ENCODE measurements at regions not wholly inside any gene's neighbourhood (a gene's known extent, or its start where the extent isn't known, plus 50 kb on each side); places are given as distances from the start of the nearest gene placed in this dataset.

DNA sequence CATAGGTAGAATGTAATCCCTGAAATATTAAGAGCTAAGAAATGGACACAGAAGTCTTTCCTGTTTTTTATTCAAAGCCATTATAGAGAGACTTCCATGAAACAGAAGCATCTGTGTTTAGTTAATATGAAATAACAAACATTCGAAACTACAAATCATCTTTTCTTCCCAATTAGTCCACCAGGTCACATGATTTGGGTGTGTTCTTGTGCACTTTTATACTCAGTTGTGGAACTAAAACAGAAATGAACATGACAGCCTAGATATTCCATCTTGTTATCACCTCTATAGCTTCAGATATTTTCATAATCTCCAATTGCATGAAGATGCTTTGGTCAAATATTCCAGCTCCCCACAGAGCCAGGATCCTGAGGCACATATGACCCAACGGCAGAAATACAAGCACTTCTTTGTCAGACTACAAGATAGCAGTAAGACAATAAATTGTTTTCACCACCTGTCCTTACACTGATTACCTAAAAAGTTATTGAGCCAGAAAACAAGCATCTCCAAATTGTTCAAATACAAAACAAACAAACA lies 116.8 kb upstream of the BEND6 start:
- H3K4me1 Mint-ChIP-seq (ENCODE audit: insufficient read depth, unreplicated experiment): peaks cover 20% of the 10 kb centered on the region
- no peaks in the 10 kb centered on the region for H3K36me3 Mint-ChIP-seq (ENCODE audit: insufficient read depth, unreplicated experiment)

DNA sequence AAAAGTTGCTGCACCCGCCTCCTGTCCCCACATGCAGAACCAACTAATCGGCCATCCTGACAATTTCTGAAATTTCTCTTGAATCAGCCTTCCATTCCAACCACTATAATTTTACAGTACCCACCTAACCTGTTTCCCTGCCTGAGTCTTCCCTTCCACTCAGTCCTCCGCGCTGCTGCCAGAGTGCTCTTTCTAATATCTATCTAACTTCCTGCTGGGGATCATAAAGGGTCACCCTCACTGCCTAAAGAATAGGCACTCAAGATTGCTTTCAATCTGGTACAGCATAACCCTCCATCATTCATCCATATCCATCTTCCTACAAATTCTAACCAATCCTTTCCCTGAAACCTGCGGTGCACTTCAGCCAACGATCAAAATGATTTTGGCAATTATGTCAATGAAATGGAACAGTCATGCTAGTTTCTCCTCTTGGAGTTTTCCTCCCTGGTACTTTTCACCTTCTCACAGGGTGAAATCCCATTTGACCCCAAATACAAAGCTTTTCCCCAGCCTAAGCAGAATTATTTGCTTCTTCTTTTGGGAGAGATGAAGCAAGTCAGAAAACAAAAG lies 117.5 kb upstream of the BEND6 start:
- CTCF ChIA-PET: interaction anchor here (1.0 to 2.2 kb wide), 2 partner anchors 13 to 80 kb away, joined by 8 to 9 read pairs; no protein-coding TSS in a partner anchor
- no TSS peak for BruUV-seq (replicated peaks)
- POLR2A ChIA-PET: interaction anchor here (0.6 to 0.8 kb wide), 3 partner anchors 10 to 95 kb away, joined by 3 to 5 read pairs (median 4); no protein-coding TSS in a partner anchor
- Mint-ChIP-seq H3K4me3 (ENCODE audit: unreplicated experiment) (no peak overlapping the region), H3K27me3 (ENCODE audit: insufficient read depth, unreplicated experiment) (no peaks in the 10 kb centered on the region), H3K4me1 (ENCODE audit: insufficient read depth, unreplicated experiment) (peaks cover 20% of the 10 kb centered on the region), H3K36me3 (ENCODE audit: insufficient read depth, unreplicated experiment) (no peaks in the 10 kb centered on the region), H3K27ac (ENCODE audit: low read depth, unreplicated experiment) (no peak overlapping the region), H3K9me3 (ENCODE audit: unreplicated experiment) (no peaks in the 10 kb centered on the region)
- TF ChIP-seq, protein P1, sequence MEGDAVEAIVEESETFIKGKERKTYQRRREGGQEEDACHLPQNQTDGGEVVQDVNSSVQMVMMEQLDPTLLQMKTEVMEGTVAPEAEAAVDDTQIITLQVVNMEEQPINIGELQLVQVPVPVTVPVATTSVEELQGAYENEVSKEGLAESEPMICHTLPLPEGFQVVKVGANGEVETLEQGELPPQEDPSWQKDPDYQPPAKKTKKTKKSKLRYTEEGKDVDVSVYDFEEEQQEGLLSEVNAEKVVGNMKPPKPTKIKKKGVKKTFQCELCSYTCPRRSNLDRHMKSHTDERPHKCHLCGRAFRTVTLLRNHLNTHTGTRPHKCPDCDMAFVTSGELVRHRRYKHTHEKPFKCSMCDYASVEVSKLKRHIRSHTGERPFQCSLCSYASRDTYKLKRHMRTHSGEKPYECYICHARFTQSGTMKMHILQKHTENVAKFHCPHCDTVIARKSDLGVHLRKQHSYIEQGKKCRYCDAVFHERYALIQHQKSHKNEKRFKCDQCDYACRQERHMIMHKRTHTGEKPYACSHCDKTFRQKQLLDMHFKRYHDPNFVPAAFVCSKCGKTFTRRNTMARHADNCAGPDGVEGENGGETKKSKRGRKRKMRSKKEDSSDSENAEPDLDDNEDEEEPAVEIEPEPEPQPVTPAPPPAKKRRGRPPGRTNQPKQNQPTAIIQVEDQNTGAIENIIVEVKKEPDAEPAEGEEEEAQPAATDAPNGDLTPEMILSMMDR (IDR thresholded peaks at IDR 0.05; ENCODE audit: unreplicated experiment): no peak
- DNase-seq (ENCODE audit: unreplicated experiment): no peak
- intact Hi-C loops (cut with micrococcal nuclease): no loop called here

More for the DNA sequence above, 116.8 kb upstream of the BEND6 start:
- H3K27ac Mint-ChIP-seq (ENCODE audit: low read depth, unreplicated experiment): no peak overlapping the region
- H3K4me3 Mint-ChIP-seq (ENCODE audit: unreplicated experiment): no peak overlapping the region
- TF ChIP-seq, protein P1 (IDR thresholded peaks at IDR 0.05; ENCODE audit: unreplicated experiment): no peak
- H3K27me3 Mint-ChIP-seq (ENCODE audit: insufficient read depth, unreplicated experiment): no peaks in the 10 kb centered on the region
- no peaks in the 10 kb centered on the region for H3K9me3 Mint-ChIP-seq (ENCODE audit: unreplicated experiment)
- DNase-seq (ENCODE audit: unreplicated experiment): no peak
- intact Hi-C loops (cut with micrococcal nuclease): no loop called here
- POLR2A ChIA-PET: interaction anchor here (0.6 to 0.8 kb wide), 3 partner anchors 9 to 95 kb away, joined by 3 to 5 read pairs (median 4); no protein-coding TSS in a partner anchor
- no TSS peak for BruUV-seq (replicated peaks)
- CTCF ChIA-PET: interaction anchor here (1.0 to 2.2 kb wide), 2 partner anchors 13 to 81 kb away, joined by 8 to 9 read pairs; no protein-coding TSS in a partner anchor

DNA sequence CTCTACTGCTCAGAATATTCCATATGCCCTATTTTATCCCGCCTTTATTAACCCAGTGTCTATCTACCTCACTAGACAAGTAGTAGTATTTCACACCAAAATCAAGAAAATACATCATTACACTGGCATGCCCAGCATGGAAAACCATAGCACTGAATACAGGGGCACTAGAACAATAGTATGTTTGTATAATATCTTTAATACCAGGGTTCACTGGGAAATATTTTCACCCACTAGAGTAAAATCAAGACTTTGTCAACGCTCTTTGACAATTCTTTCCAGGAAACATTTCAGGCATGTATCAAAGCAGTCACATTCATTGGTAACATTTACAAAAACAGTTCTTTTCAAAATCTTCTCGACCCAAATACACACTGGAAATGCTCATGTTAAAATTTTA lies 119.3 kb upstream of the BEND6 start:
- ChIA-PET POLR2A (no interaction called here), CTCF (no interaction called here)
- no peaks in the 10 kb centered on the region for H3K27me3 Mint-ChIP-seq (ENCODE audit: insufficient read depth, unreplicated experiment)
- no peak for DNase-seq (ENCODE audit: unreplicated experiment)
- H3K4me3 Mint-ChIP-seq (ENCODE audit: unreplicated experiment): no peak overlapping the region
- H3K4me1 Mint-ChIP-seq (ENCODE audit: insufficient read depth, unreplicated experiment): peaks cover 20% of the 10 kb centered on the region
- no peaks in the 10 kb centered on the region for H3K36me3 Mint-ChIP-seq (ENCODE audit: insufficient read depth, unreplicated experiment)
- intact Hi-C loops (cut with micrococcal nuclease): no loop called here
- no peak overlapping the region for H3K27ac Mint-ChIP-seq (ENCODE audit: low read depth, unreplicated experiment)
- TF ChIP-seq, protein P1 (IDR thresholded peaks at IDR 0.05; ENCODE audit: unreplicated experiment): no peak
- no peaks in the 10 kb centered on the region for H3K9me3 Mint-ChIP-seq (ENCODE audit: unreplicated experiment)
- BruUV-seq (replicated peaks): no TSS peak

DNA sequence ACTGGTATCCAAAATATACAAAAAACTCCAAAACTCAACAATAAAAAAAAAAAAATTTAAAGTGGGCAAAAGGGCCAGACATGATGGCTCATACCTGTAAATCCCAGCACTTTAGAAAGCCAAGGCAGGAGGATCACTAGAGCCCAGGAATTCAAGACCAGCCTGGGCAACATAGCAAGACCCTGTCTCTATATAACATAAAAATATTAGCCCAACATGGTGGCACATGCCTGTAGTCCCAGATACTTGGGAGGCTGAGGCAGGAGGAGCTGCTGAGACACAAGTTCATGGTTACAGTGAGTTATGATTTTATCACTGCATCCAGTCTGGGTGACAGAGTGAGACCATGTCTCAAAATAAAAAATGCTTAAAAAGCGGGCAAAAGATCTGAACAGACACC lies 121.0 kb upstream of the BEND6 start:
- TF ChIP-seq, protein P1 (IDR thresholded peaks at IDR 0.05; ENCODE audit: unreplicated experiment): no peak
- Mint-ChIP-seq H3K36me3 (ENCODE audit: insufficient read depth, unreplicated experiment) (no peaks in the 10 kb centered on the region), H3K4me1 (ENCODE audit: insufficient read depth, unreplicated experiment) (peaks cover 16% of the 10 kb centered on the region), H3K9me3 (ENCODE audit: unreplicated experiment) (no peaks in the 10 kb centered on the region), H3K4me3 (ENCODE audit: unreplicated experiment) (no peak overlapping the region), H3K27ac (ENCODE audit: low read depth, unreplicated experiment) (no peak overlapping the region), H3K27me3 (ENCODE audit: insufficient read depth, unreplicated experiment) (no peaks in the 10 kb centered on the region)
- intact Hi-C loops (cut with micrococcal nuclease): no loop called here
- POLR2A ChIA-PET: interaction anchor here (1.0 to 1.4 kb wide), 2 partner anchors 9 to 13 kb away, joined by 4 to 6 read pairs; no protein-coding TSS in a partner anchor
- no TSS peak for BruUV-seq (replicated peaks)
- DNase-seq (ENCODE audit: unreplicated experiment): no peak
- CTCF ChIA-PET: interaction anchor here (0.6 kb wide), 1 partner anchor 35 kb away, joined by 4 read pairs; no protein-coding TSS in a partner anchor

Data from MCF 10A (cell line).